HCEC 1CT (cell line): ENCODE measurements at regions not wholly inside any gene's neighbourhood (a gene's known extent, or its start where the extent isn't known, plus 50 kb on each side); places are given as distances from the start of the nearest gene placed in this dataset.

ENCODE experiments used
- DNase-seq: peaks from one replicate; pipeline ENCODE4 v3.0.0-alpha.2; 2017

- DNase-seq = no peak
Measured at GRCh38 chr10:118918587-118918986, 110.9 kb upstream of the NANOS1 start.

DNA sequence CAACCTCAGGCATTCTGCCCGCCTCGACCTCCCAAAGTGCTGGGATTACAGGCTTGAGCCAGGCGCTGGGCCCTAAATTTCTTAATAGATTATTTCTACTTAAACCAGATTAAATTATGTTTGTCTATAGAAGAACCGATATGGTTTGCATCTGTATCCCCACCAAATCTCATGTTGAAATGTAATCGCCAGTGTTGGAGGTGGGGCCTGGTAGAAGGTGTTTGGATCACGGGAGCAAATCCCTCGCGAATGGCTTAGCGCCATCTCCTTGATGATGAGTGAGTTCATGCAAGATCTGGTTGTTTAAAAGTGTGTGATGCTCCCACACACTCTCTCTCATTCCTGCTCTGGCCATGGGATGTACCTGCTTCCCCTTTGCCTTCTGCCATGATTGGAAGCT is 109.3 kb upstream of the NANOS1 start:
- no peak for DNase-seq

DNA sequence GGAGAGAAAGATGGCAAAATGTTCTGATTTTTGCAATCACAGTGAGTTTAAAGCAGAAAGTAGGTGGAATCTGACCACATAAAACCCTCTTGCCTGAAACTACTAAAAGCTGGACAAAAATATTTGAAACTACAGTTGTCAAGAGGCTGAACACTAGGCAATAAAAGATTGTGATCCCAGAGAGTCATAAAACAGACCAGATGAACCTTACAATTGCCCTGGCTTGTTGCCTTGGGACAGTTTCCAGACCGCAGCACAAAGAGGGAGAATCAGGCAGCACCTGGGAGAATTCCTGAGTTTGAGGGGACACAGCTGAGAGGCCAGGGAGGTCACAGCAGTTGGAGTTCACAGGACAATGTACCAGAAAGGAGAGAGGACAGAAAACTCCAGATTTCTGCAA is 107.3 kb upstream of the NANOS1 start:
- no peak for DNase-seq

GRCh38 chr10:118922972-118923371 is 106.5 kb upstream of the NANOS1 start:
- DNase-seq = no peak

DNA sequence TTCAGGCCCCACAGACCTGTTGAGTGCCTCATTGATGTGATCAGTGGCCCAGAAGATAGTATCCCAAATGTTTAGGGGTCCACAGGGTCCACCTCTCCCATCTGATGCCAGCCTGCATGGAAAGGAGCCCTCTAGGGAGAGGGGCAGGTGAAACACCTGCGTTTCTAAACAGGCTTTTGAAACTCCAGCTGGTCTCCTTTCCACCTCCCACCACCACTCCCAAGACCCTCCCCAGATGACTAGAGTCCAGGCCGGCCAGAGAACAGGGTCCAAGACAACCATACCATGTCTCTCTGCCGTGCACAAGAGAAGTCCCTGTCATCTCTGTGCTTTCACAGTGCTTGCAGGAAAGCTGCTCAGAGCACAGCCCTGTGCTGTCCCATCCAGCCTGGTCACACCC is 105.0 kb upstream of the NANOS1 start:
- no peak for DNase-seq

- DNase-seq = no peak
Measured at GRCh38 chr10:118925404-118926071, 104.0 kb upstream of the NANOS1 start.

DNA sequence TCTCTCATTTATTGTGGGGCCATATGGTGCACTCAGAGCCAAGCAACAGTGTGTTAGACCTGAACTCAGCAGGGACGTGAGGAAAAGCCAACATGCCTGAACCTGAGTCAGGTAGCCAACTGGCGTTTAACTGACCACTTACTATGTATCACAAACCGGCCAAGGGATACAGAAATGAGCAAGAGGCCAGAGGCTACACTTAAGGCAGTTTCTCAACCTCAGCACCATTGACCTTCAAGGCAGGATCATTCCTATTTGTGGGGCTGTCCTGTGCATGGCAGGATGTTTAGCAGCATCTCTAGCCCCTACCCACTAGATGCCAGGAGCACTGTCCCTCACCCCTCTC is 103.5 kb upstream of the NANOS1 start:
- no peak for DNase-seq

GRCh38 chr10:118926441-118926840 is 103.1 kb upstream of the NANOS1 start:
- DNase-seq = no peak

DNA sequence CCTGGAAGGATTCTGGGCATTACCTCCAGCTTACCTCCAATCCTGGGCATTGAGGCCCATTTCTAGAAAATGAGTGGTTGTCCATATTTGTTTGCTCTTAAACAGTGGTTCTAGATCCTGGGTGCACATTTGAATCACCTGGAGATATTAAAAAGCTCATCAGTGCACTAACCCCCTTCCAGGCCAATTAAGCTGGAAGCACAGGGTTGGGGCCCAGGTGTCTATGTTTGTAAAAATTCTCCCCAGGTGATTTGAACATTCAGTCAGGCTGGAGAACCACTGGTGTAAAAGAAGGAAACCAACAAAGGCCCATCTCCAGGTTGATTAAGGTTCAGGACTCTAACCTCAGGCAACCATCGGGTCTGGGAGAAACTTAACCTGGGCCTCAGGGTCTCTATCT is 102.6 kb upstream of the NANOS1 start:
- no peak for DNase-seq

DNA sequence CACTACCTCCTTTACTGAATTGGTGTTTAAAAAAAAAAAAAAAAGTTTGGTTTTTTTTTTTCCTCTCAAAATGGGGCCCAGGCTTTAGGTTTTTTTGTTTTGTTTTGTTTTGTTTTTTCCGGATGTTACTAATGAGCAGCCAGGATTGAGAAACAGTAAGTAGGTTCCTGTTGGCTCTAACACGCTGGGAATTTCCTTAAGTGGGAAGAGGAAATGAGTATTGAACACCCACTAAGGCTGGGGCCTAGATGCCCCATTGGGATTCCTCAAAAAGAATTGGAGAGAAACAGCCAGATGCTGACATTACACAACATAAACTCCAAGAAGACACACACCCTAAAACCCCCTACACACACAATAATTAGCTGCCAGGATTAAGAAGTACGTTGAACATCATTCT is 102.2 kb upstream of the NANOS1 start:
- DNase-seq = no peak

DNA sequence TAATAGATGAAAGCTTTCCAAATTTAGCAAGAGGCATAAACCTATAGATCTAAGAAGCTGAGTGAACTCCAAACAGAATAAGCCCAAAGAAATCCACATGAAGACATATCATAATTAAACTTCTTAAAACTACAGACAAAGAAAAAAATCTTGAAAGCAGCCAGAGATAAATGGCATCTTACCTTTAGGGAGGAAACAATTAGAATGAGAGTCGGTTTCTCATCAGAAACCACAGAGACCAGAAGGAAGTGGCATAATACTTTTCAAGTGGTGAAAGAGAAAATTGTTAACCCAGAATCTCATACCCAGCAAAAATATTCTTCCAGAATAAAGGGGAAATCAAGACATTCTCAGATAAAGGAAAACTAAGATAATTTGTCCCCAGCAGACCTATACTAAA is 98.9 kb upstream of the NANOS1 start:
- no peak for DNase-seq

- DNase-seq = no peak
Measured at GRCh38 chr10:118931436-118931835, 98.1 kb upstream of the NANOS1 start.

DNA sequence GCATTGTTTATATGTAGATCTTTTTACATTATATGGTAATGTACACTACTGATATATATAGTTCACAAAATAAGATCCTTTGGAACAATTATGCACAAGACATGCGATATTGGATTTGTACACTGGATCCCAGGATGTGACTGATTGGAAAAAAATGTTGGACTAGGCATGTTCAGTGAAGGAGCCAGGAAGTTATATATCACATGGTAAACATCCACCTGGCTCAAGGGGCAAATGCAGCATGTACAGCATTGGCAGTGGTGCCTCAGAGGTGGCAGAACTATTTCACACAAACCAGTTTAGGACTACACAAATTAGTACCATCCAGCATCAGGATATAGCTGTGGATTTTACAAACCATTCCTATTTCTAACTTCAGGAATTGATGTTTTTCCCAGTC is 97.4 kb upstream of the NANOS1 start:
- peak; percentile 30 for DNase-seq

GRCh38 chr10:118937226-118937625 is 92.3 kb upstream of the NANOS1 start:
- no peak for DNase-seq

GRCh38 chr10:118939211-118940007 is 90.1 kb upstream of the NANOS1 start:
- DNase-seq = peak; percentile 85

DNA sequence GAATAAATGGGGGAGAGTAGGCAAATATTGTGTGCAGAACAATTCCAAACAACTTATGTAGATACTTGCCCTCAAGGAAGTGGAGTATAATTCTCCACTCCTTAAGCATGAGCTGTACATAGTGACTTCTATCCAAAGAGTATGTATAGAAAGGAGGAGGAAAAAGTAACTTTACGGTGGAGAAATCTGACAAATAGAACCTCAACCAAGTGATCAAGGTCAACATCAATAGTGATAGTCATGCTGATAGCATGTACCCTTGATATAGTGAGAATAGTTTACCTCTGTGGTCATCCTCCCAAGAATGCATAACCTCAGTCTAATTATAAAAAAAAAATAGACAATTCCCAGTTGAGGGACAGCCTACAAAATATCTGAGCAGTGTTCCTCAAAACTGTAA is 89.1 kb upstream of the NANOS1 start:
- DNase-seq = peak; percentile 60

- DNase-seq = no peak
Measured at GRCh38 chr10:118943253-118943652, 86.3 kb upstream of the NANOS1 start.

DNA sequence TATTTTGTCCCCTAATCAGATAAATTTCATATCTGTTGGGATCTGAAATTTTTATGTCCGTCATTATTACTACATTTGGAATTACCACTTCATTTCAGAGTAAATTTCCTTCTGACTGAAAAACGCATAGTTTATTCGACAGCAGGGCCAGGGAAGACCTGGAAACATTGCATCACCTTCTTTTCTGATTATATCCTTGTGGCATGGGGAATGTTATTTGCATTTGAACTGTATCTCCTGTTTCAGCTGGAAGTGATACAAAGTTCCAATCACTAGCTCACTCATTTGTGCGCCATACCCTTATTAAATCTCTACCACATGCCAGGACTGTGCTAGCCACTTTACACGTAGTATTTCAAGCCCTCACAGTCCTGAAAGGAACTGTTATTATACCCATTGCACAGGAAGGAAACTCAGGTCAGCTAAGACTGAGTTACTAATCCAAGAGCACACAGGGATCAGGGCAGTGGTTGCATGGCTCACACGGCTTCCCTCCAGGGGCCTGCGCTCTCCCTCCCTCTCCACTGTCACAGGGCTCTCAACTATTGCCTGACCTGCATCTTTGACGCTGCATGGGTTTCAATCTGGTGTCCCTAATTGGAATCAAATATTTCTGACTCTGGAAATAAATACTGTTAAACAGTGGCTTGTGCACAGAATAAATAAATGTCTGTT is 84.4 kb upstream of the NANOS1 start:
- DNase-seq = no peak

- no peak for DNase-seq
Measured at GRCh38 chr10:118948786-118949185, 80.7 kb upstream of the NANOS1 start.

DNA sequence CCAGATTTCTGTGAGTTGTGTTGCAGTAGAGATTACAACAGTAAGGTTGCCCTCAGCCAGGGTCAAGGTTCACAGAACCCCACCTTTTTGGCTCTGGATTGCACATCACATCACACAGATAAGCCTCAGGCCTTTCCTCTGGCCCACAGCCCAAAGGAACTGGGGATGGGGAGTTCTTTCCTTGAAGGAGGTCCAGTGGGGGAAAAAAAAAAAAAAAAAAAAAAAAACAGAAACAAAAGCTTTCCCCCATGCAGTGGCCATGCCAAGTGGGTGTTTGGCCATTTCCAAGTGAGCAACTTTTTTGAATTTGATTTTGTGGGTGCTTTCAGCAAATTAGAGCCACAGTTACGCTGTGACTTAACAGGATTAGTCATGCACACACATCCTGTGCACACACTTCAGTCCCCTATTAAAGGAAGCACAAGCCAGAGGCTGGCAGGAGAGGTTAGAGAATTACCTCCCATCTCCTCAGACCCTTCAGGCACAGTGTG is 79.3 kb upstream of the NANOS1 start:
- DNase-seq = peak; percentile 50

GRCh38 chr10:118950997-118951637 is 78.4 kb upstream of the NANOS1 start:
- no peak for DNase-seq

DNA sequence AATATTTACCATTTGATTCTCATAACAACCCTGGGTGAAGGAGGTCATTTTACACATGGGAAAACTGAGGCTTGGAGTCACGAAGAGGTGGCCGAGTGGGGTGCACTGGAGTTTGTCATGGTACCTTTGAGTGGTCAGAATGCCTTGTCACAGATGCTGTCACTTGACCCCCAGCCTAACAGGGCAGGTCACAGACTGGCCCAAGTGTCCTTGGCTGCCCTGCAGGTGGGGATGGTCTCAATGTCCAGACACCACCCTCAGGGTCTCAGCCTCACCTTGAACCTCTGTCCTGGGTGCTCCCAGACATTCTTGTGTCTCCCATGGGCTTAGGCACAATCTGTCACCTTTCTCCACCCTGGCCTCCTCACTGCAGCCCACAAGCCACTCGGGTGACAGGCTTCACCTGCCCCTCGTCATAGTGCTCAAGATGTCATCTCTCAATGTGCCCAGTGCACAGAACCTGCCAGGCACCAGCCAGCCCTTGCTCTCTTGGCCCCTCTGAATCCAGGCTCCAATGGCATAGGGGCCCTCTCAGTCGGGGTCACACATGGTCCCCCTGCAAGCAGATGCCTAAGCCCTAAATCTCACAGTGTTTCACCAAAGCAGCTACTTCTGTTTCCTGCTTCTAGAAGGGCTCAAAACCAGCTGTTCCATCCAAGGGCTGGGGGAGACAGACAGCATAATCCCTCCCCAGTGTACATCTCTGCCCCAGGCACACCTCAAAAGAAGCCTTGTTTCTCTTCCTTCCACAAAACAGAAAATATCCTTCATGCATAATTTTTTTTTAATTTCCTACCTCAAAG is 76.8 kb upstream of the NANOS1 start:
- no peak for DNase-seq
